ENCODE measurements at regions not wholly inside any gene's neighbourhood (a gene's known extent, or its start where the extent isn't known, plus 50 kb on each side); places are given as distances from the start of the nearest gene placed in this dataset.

- Mint-ChIP-seq H3K36me3 (no peaks in the 10 kb centered on the region), H3K9me3 (peaks cover 0 to 11% (median 0%) of the 10 kb centered on the region in 7 donors), H3K27me3 (no peaks in the 10 kb centered on the region), H3K27ac (no peak overlapping the region), H3K4me1 (no peaks in the 10 kb centered on the region), H3K4me3 (no peak overlapping the region)
- no peak for ATAC-seq (ENCODE audit: low read depth in 2 of 2)
- DNase-seq = no peak
Measured at GRCh38 chr4:117801756-117802155, 232.5 kb upstream of the NDST3 start.

GRCh38 chr4:117811731-117812130, 222.6 kb upstream of the NDST3 start:
- no peak overlapping the region for H3K27ac Mint-ChIP-seq

GRCh38 chr4:117814277-117815246, 219.7 kb upstream of the NDST3 start:
- Mint-ChIP-seq H3K27me3 (no peaks in the 10 kb centered on the region), H3K36me3 (no peaks in the 10 kb centered on the region), H3K27ac (no peak overlapping the region)

More at GRCh38 chr4:117811731-117812130, 222.6 kb upstream of the NDST3 start:
- no peaks in the 10 kb centered on the region for H3K27me3 Mint-ChIP-seq
- H3K4me3 Mint-ChIP-seq = no peak overlapping the region
- no peaks in the 10 kb centered on the region for H3K36me3 Mint-ChIP-seq
- DNase-seq (no peak), ATAC-seq (ENCODE audit: low read depth in 2 of 2) (no peak)
- peaks cover 0 to 5% (median 0%) of the 10 kb centered on the region in 7 donors for H3K9me3 Mint-ChIP-seq
- H3K4me1 Mint-ChIP-seq = no peaks in the 10 kb centered on the region

GRCh38 chr4:117817301-117817700, 217.0 kb upstream of the NDST3 start:
- ATAC-seq (ENCODE audit: low read depth in 2 of 2) (no peak), DNase-seq (no peak)
- Mint-ChIP-seq H3K36me3 (no peaks in the 10 kb centered on the region), H3K4me3 (no peak overlapping the region), H3K9me3 (no peaks in the 10 kb centered on the region), H3K27ac (no peak overlapping the region), H3K4me1 (no peaks in the 10 kb centered on the region), H3K27me3 (no peaks in the 10 kb centered on the region)

More at GRCh38 chr4:117814277-117815246, 219.7 kb upstream of the NDST3 start:
- Mint-ChIP-seq H3K4me1 (no peaks in the 10 kb centered on the region), H3K4me3 (no peak overlapping the region), H3K9me3 (peaks cover 0 to 5% (median 0%) of the 10 kb centered on the region in 7 donors)
- no peak for DNase-seq
- ATAC-seq (ENCODE audit: low read depth in 2 of 2) = no peak

- Mint-ChIP-seq H3K4me3 (no peak overlapping the region), H3K27ac (no peak overlapping the region), H3K36me3 (no peaks in the 10 kb centered on the region), H3K4me1 (no peaks in the 10 kb centered on the region), H3K9me3 (peaks cover 0 to 4% (median 0%) of the 10 kb centered on the region in 7 donors), H3K27me3 (no peaks in the 10 kb centered on the region)
- ATAC-seq (ENCODE audit: low read depth in 2 of 2) (no peak), DNase-seq (no peak)
Measured at GRCh38 chr4:117821834-117822233, 212.5 kb upstream of the NDST3 start.

GRCh38 chr4:117823388-117823787, 210.9 kb upstream of the NDST3 start:
- Mint-ChIP-seq H3K36me3 (no peaks in the 10 kb centered on the region), H3K27ac (no peak overlapping the region), H3K9me3 (peaks cover 0 to 4% (median 0%) of the 10 kb centered on the region in 7 donors), H3K27me3 (no peaks in the 10 kb centered on the region), H3K4me3 (no peak overlapping the region), H3K4me1 (no peaks in the 10 kb centered on the region)
- no peak for ATAC-seq (ENCODE audit: low read depth in 2 of 2)
- DNase-seq = no peak

- Mint-ChIP-seq H3K9me3 (peaks cover 0 to 4% (median 0%) of the 10 kb centered on the region in 7 donors), H3K4me3 (no peak overlapping the region), H3K4me1 (no peaks in the 10 kb centered on the region), H3K27me3 (no peaks in the 10 kb centered on the region), H3K27ac (no peak overlapping the region), H3K36me3 (no peaks in the 10 kb centered on the region)
- DNase-seq (no peak), ATAC-seq (ENCODE audit: low read depth in 2 of 2) (no peak)
Measured at GRCh38 chr4:117825600-117825999, 208.7 kb upstream of the NDST3 start.

GRCh38 chr4:117831060-117831683, 203.1 kb upstream of the NDST3 start:
- H3K4me3 Mint-ChIP-seq = no peak overlapping the region

GRCh38 chr4:117835566-117835965, 198.7 kb upstream of the NDST3 start:
- ATAC-seq (ENCODE audit: low read depth in 2 of 2) (no peak), DNase-seq (no peak)
- Mint-ChIP-seq H3K4me1 (no peaks in the 10 kb centered on the region), H3K4me3 (no peak overlapping the region), H3K36me3 (no peaks in the 10 kb centered on the region), H3K9me3 (peaks cover 0 to 10% (median 3%) of the 10 kb centered on the region in 7 donors), H3K27me3 (no peaks in the 10 kb centered on the region), H3K27ac (no peak overlapping the region)

More at GRCh38 chr4:117831060-117831683, 203.1 kb upstream of the NDST3 start:
- no peak for DNase-seq
- Mint-ChIP-seq H3K9me3 (peaks cover 0 to 5% (median 3%) of the 10 kb centered on the region in 7 donors), H3K36me3 (no peaks in the 10 kb centered on the region), H3K4me1 (no peaks in the 10 kb centered on the region), H3K27ac (no peak overlapping the region), H3K27me3 (no peaks in the 10 kb centered on the region)
- ATAC-seq (ENCODE audit: low read depth in 2 of 2) = no peak

- Mint-ChIP-seq H3K36me3 (no peaks in the 10 kb centered on the region), H3K4me1 (no peaks in the 10 kb centered on the region), H3K27me3 (no peaks in the 10 kb centered on the region), H3K9me3 (peaks cover 0 to 9% (median 2%) of the 10 kb centered on the region in 7 donors), H3K27ac (no peak overlapping the region), H3K4me3 (no peak overlapping the region)
- ATAC-seq (ENCODE audit: low read depth in 2 of 2) (no peak), DNase-seq (no peak)
Measured at GRCh38 chr4:117844594-117844993, 189.7 kb upstream of the NDST3 start.

- ATAC-seq (ENCODE audit: low read depth in 2 of 2) (no peak), DNase-seq (no peak)
- H3K4me1 Mint-ChIP-seq = no peaks in the 10 kb centered on the region
- no peaks in the 10 kb centered on the region for H3K36me3 Mint-ChIP-seq
- H3K27me3 Mint-ChIP-seq = no peaks in the 10 kb centered on the region
- no peak overlapping the region for H3K27ac Mint-ChIP-seq
- H3K9me3 Mint-ChIP-seq = peaks cover 2 to 14% (median 5%) of the 10 kb centered on the region in 7 donors
- no peak overlapping the region for H3K4me3 Mint-ChIP-seq
Measured at GRCh38 chr4:117845270-117845669, 189.0 kb upstream of the NDST3 start.

GRCh38 chr4:117847849-117848248, 186.4 kb upstream of the NDST3 start:
- H3K27me3 Mint-ChIP-seq = no peaks in the 10 kb centered on the region
- H3K9me3 Mint-ChIP-seq = peaks cover 5 to 24% (median 12%) of the 10 kb centered on the region in 7 donors
- DNase-seq = no peak
- no peaks in the 10 kb centered on the region for H3K36me3 Mint-ChIP-seq
- H3K4me3 Mint-ChIP-seq = no peak overlapping the region
- no peaks in the 10 kb centered on the region for H3K4me1 Mint-ChIP-seq
- no peak overlapping the region for H3K27ac Mint-ChIP-seq
- no peak for ATAC-seq (ENCODE audit: low read depth in 2 of 2)

GRCh38 chr4:117868201-117868600, 166.1 kb upstream of the NDST3 start:
- Mint-ChIP-seq H3K4me1 (no peaks in the 10 kb centered on the region), H3K27ac (peak overlapping the region in 1 of 6 donors; percentile 16), H3K27me3 (no peaks in the 10 kb centered on the region), H3K36me3 (no peaks in the 10 kb centered on the region), H3K9me3 (peaks cover 0 to 16% (median 2%) of the 10 kb centered on the region in 7 donors), H3K4me3 (no peak overlapping the region)
- no peak for ATAC-seq (ENCODE audit: low read depth in 2 of 2)
- no peak for DNase-seq

- H3K36me3 Mint-ChIP-seq = no peaks in the 10 kb centered on the region
- H3K9me3 Mint-ChIP-seq = peaks cover 0 to 8% (median 0%) of the 10 kb centered on the region in 7 donors
- no peak overlapping the region for H3K4me3 Mint-ChIP-seq
- no peaks in the 10 kb centered on the region for H3K27me3 Mint-ChIP-seq
- no peaks in the 10 kb centered on the region for H3K4me1 Mint-ChIP-seq
- H3K27ac Mint-ChIP-seq = no peak overlapping the region
- ATAC-seq (ENCODE audit: low read depth in 2 of 2) (no peak), DNase-seq (no peak)
Measured at GRCh38 chr4:117873779-117874178, 160.5 kb upstream of the NDST3 start.

Measured in naive B cell (primary cell).